ENCODE measurements at regions not wholly inside any gene's neighbourhood (a gene's known extent, or its start where the extent isn't known, plus 50 kb on each side); places are given as distances from the start of the nearest gene placed in this dataset.

GRCh38 chr9:118938581-118938980, 430.7 kb downstream of the BRINP1 start:
- DNase-seq (no peak), ATAC-seq (ENCODE audit: low FRiP score in 2 of 2) (no peak)
- Histone ChIP-seq H3K36me3 (no peaks in the 10 kb centered on the region), H3K27ac (no peak overlapping the region), H3K9me3 (no peaks in the 10 kb centered on the region), H3K4me3 (no peak overlapping the region), H3K4me1 (no peaks in the 10 kb centered on the region), H3K27me3 (no peaks in the 10 kb centered on the region)
- TF ChIP-seq EP300 (IDR thresholded peaks at IDR 0.05) (no peak), POLR2AphosphoS5 (IDR thresholded peaks at IDR 0.05) (no peak), POLR2A (IDR thresholded peaks at IDR 0.05) (no peak), CTCF (IDR thresholded peaks at IDR 0.05) (no peak)

GRCh38 chr9:118940473-118940872, 428.8 kb downstream of the BRINP1 start:
- Histone ChIP-seq H3K9me3 (no peaks in the 10 kb centered on the region), H3K27ac (no peak overlapping the region), H3K4me1 (no peaks in the 10 kb centered on the region), H3K27me3 (no peaks in the 10 kb centered on the region), H3K4me3 (no peak overlapping the region), H3K36me3 (no peaks in the 10 kb centered on the region)
- DNase-seq: no peak
- 40 to 44% methylated on average over 1 of the region's 1 CpG for WGBS, 2 donors
- TF ChIP-seq POLR2AphosphoS5 (IDR thresholded peaks at IDR 0.05): no peak
- TF ChIP-seq CTCF (IDR thresholded peaks at IDR 0.05): no peak
- no peak for TF ChIP-seq EP300 (IDR thresholded peaks at IDR 0.05)
- no peak for TF ChIP-seq POLR2A (IDR thresholded peaks at IDR 0.05)
- ATAC-seq (ENCODE audit: low FRiP score in 2 of 2): no peak

- no peak for ATAC-seq (ENCODE audit: low FRiP score in 2 of 2)
- Histone ChIP-seq H3K9me3 (no peaks in the 10 kb centered on the region), H3K36me3 (no peaks in the 10 kb centered on the region), H3K4me3 (no peak overlapping the region), H3K27me3 (no peaks in the 10 kb centered on the region), H3K4me1 (no peaks in the 10 kb centered on the region), H3K27ac (no peak overlapping the region)
- TF ChIP-seq CTCF (IDR thresholded peaks at IDR 0.05): no peak
- no peak for TF ChIP-seq POLR2A (IDR thresholded peaks at IDR 0.05)
- no peak for TF ChIP-seq POLR2AphosphoS5 (IDR thresholded peaks at IDR 0.05)
- TF ChIP-seq EP300 (IDR thresholded peaks at IDR 0.05): no peak
- WGBS, 2 donors: 84 to 87% methylated on average over 3 of the region's 3 CpGs
- no peak for DNase-seq
Observed at GRCh38 chr9:118946669-118947068, 422.6 kb downstream of the BRINP1 start.

- ATAC-seq (ENCODE audit: low FRiP score in 2 of 2) (no peak), DNase-seq (no peak)
- Histone ChIP-seq H3K4me1 (no peaks in the 10 kb centered on the region), H3K27me3 (no peaks in the 10 kb centered on the region), H3K9me3 (no peaks in the 10 kb centered on the region), H3K27ac (no peak overlapping the region), H3K36me3 (no peaks in the 10 kb centered on the region), H3K4me3 (no peak overlapping the region)
- WGBS, 2 donors: 81 to 82% methylated on average over 2 of the region's 2 CpGs
- TF ChIP-seq POLR2AphosphoS5 (IDR thresholded peaks at IDR 0.05) (no peak), CTCF (IDR thresholded peaks at IDR 0.05) (no peak), EP300 (IDR thresholded peaks at IDR 0.05) (no peak), POLR2A (IDR thresholded peaks at IDR 0.05) (no peak)
Observed at GRCh38 chr9:118954857-118955256, 414.4 kb downstream of the BRINP1 start.

- WGBS, 2 donors: 82 to 94% methylated on average over 3 of the region's 3 CpGs
- TF ChIP-seq POLR2AphosphoS5 (IDR thresholded peaks at IDR 0.05) (no peak), EP300 (IDR thresholded peaks at IDR 0.05) (no peak), POLR2A (IDR thresholded peaks at IDR 0.05) (no peak), CTCF (IDR thresholded peaks at IDR 0.05) (no peak)
- Histone ChIP-seq H3K27ac (no peak overlapping the region), H3K27me3 (no peaks in the 10 kb centered on the region), H3K9me3 (no peaks in the 10 kb centered on the region), H3K36me3 (no peaks in the 10 kb centered on the region), H3K4me3 (no peak overlapping the region), H3K4me1 (no peaks in the 10 kb centered on the region)
- DNase-seq (no peak), ATAC-seq (ENCODE audit: low FRiP score in 2 of 2) (no peak)
Observed at GRCh38 chr9:118957585-118957984, 411.6 kb downstream of the BRINP1 start.

Measured in upper lobe of left lung (tissue), 6 donors.